ENCODE measurements at regions not wholly inside any gene's neighbourhood (a gene's known extent, or its start where the extent isn't known, plus 50 kb on each side); places are given as distances from the start of the nearest gene placed in this dataset.
A peak's percentile ranks its signal among the peaks of the same experiment; 100 is the strongest.

GRCh38 chr12:114943601-114944000, 259.6 kb upstream of the TBX3 start:
- H3K36me3 Mint-ChIP-seq (ENCODE audit: low read depth, unreplicated experiment): no peaks in the 10 kb centered on the region
- H3K27ac Mint-ChIP-seq (ENCODE audit: unreplicated experiment): no peak overlapping the region
- H3K9me3 Mint-ChIP-seq (ENCODE audit: unreplicated experiment): no peaks in the 10 kb centered on the region
- H3K4me1 Mint-ChIP-seq (ENCODE audit: unreplicated experiment): no peaks in the 10 kb centered on the region
- TF ChIP-seq, protein P1, sequence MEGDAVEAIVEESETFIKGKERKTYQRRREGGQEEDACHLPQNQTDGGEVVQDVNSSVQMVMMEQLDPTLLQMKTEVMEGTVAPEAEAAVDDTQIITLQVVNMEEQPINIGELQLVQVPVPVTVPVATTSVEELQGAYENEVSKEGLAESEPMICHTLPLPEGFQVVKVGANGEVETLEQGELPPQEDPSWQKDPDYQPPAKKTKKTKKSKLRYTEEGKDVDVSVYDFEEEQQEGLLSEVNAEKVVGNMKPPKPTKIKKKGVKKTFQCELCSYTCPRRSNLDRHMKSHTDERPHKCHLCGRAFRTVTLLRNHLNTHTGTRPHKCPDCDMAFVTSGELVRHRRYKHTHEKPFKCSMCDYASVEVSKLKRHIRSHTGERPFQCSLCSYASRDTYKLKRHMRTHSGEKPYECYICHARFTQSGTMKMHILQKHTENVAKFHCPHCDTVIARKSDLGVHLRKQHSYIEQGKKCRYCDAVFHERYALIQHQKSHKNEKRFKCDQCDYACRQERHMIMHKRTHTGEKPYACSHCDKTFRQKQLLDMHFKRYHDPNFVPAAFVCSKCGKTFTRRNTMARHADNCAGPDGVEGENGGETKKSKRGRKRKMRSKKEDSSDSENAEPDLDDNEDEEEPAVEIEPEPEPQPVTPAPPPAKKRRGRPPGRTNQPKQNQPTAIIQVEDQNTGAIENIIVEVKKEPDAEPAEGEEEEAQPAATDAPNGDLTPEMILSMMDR (IDR thresholded peaks at IDR 0.05; ENCODE audit: unreplicated experiment): no peak
- no peaks in the 10 kb centered on the region for H3K27me3 Mint-ChIP-seq (ENCODE audit: unreplicated experiment)
- H3K4me3 Mint-ChIP-seq (ENCODE audit: unreplicated experiment): no peak overlapping the region
- no peak for DNase-seq (ENCODE audit: low spot score)

DNA sequence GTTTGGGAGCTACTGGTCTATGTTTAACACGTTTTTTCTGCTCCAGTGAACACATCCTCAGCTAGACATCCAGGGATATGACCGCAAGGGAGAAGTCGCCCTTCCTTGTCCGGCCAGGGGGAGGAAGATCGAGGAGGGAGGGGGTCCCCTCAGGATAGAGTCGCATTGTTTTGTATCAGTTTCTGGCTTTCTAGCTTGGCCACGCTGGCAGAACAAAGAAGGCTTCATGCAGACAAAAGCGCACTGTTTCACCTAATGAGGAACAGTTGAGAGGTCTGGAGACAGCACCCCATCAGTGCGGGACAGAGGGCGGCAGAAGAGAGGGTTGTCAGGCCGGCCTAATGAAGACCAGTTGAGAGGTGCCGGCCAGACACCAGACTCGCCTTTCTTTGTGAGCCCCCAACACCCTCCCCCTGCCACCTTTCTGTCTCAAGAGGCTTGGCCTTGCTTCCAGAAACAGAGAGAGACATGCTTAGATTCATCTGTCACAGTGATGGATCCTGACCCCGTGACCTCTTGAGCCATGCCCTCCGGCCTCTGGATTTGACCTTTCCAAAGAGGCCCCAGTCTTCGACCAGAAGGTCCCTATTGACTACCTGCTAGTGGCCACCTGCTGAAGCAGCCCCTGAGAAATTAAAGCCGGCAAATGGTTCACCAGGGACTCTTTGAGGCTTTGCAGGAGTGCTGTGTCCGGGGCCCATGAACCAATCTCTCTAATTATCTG, 254.7 kb upstream of the TBX3 start:
- DNase-seq (ENCODE audit: low spot score): no peak
- H3K4me3 Mint-ChIP-seq (ENCODE audit: unreplicated experiment): no peak overlapping the region
- H3K27ac Mint-ChIP-seq (ENCODE audit: unreplicated experiment): no peak overlapping the region
- no peaks in the 10 kb centered on the region for H3K4me1 Mint-ChIP-seq (ENCODE audit: unreplicated experiment)
- H3K9me3 Mint-ChIP-seq (ENCODE audit: unreplicated experiment): no peaks in the 10 kb centered on the region
- peaks cover 2% of the 10 kb centered on the region for H3K27me3 Mint-ChIP-seq (ENCODE audit: unreplicated experiment)
- no peaks in the 10 kb centered on the region for H3K36me3 Mint-ChIP-seq (ENCODE audit: low read depth, unreplicated experiment)
- TF ChIP-seq, protein P1 (IDR thresholded peaks at IDR 0.05; ENCODE audit: unreplicated experiment): no peak

DNA sequence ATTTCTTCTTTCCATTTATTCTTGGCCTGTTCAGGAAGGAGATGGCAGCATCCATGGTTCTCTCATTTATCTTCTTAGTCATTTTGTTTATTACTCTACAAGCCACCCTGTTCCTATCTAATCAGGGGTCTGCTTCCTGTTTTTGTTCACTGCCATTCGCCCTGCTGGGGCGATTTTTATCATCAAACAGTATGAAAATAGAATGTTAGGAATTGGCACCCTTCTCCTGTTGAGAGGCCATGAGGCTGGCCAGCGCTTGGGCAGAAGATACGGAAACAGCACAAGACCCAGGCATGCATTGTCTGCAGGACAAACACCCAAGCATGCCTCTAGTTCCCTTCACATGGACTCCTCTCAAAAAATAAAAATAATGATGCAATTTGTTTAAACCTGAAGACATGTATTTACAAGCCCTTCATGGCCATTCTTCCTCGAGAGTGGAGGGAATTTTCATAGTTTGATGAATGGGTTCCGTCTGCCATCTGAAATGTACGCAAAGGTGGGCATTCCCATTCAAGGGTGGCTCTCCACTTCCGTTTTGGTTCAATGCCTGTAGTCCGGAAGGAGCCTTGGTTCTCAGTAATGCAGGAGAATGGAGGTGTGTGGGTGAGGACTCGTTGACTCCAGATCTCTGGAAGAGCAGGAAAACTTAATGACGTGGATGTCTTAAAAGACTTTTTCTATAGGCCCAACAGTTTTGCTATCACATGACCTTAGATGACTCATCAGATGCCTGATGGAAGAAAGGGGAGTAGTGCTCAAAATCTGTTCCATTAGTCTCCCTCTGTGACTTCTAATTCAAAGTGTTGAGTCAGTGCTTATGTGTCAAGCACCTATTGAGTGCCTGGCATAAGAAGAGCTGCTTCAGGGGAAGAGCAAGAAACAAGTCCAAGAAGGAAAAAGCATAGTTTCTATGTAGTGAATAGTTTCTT, 252.4 kb upstream of the TBX3 start:
- H3K27ac Mint-ChIP-seq (ENCODE audit: unreplicated experiment): no peak overlapping the region

DNA sequence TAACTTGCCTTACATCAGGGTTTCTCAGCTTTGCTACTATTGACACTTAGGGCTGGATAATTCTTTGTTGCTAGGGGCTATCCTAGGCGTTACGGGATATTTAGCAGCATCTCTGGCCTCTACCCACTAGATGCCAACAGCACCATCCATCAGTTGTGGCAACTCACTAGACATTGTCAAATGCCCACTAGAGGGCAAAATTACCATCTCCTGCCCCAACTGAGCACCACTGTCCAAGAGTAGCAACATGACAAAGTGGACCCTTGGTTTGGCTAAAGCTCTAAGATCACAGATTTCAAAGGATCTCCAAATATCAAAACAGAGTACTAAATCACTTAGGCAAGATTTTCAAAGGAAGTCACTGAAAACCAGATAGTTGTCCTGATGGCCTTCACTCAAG, 251.7 kb upstream of the TBX3 start:
- TF ChIP-seq, protein P1 (IDR thresholded peaks at IDR 0.05; ENCODE audit: unreplicated experiment): peak; percentile 28
- DNase-seq (ENCODE audit: low spot score): no peak

More for the DNA sequence above, 252.4 kb upstream of the TBX3 start:
- Mint-ChIP-seq H3K4me1 (ENCODE audit: unreplicated experiment) (no peaks in the 10 kb centered on the region), H3K9me3 (ENCODE audit: unreplicated experiment) (no peaks in the 10 kb centered on the region), H3K4me3 (ENCODE audit: unreplicated experiment) (no peak overlapping the region), H3K36me3 (ENCODE audit: low read depth, unreplicated experiment) (no peaks in the 10 kb centered on the region), H3K27me3 (ENCODE audit: unreplicated experiment) (peaks cover 2% of the 10 kb centered on the region)
- DNase-seq (ENCODE audit: low spot score): no peak
- TF ChIP-seq, protein P1 (IDR thresholded peaks at IDR 0.05; ENCODE audit: unreplicated experiment): no peak

More for the DNA sequence above, 251.7 kb upstream of the TBX3 start:
- peaks cover 2% of the 10 kb centered on the region for H3K27me3 Mint-ChIP-seq (ENCODE audit: unreplicated experiment)
- H3K36me3 Mint-ChIP-seq (ENCODE audit: low read depth, unreplicated experiment): no peaks in the 10 kb centered on the region
- H3K9me3 Mint-ChIP-seq (ENCODE audit: unreplicated experiment): no peaks in the 10 kb centered on the region
- no peak overlapping the region for H3K4me3 Mint-ChIP-seq (ENCODE audit: unreplicated experiment)
- H3K27ac Mint-ChIP-seq (ENCODE audit: unreplicated experiment): no peak overlapping the region
- no peaks in the 10 kb centered on the region for H3K4me1 Mint-ChIP-seq (ENCODE audit: unreplicated experiment)
